Hematopoietic multipotent progenitor cell treated with erythropoietin and hydrocortisone succinate and interleukin-3 and kit ligand, for 15 days (in vitro differentiated cells): ENCODE measurements at regions not wholly inside any gene's neighbourhood (a gene's known extent, or its start where the extent isn't known, plus 50 kb on each side); places are given as distances from the start of the nearest gene placed in this dataset.
"Not testable (repeated sequence)": the region's sequence is repeated elsewhere in the genome, so short reads cannot be mapped to it uniquely, and the experiment has no call there.

ENCODE experiments used
- DNase-seq: peaks from one replicate; pipeline ENCODE4 v3.0.0-alpha.2; 2015; ENCODE audit warnings: low spot score

- DNase-seq, result no peak
These were observed 831.0 kb downstream of the SEMA5A start for GRCh38 chr5:8714861-8715260.

- DNase-seq, result no peak
These were observed 826.1 kb downstream of the SEMA5A start for GRCh38 chr5:8719796-8720195.

- DNase-seq, result no peak
These were observed 825.4 kb downstream of the SEMA5A start for GRCh38 chr5:8720506-8720905.

DNA sequence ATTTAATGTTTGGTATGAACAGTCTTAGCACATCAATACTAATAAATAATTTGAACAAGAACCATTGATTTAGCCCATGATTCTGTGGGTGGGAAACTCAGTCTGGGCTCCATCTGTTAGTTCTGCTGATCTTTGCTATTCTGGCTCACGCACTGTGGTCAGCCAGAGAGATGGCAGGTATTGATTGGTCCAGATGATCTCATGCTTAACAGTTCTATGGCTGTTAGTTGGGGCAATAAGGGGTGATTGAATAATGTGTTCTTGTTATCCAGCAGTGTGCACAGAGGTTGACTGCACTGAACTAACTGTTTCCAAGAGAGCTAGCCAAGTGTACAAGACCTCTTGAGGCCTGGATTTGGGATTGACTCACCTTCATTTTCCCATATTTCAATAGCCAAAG lies 824.3 kb downstream of the SEMA5A start:
- DNase-seq, result no peak

DNA sequence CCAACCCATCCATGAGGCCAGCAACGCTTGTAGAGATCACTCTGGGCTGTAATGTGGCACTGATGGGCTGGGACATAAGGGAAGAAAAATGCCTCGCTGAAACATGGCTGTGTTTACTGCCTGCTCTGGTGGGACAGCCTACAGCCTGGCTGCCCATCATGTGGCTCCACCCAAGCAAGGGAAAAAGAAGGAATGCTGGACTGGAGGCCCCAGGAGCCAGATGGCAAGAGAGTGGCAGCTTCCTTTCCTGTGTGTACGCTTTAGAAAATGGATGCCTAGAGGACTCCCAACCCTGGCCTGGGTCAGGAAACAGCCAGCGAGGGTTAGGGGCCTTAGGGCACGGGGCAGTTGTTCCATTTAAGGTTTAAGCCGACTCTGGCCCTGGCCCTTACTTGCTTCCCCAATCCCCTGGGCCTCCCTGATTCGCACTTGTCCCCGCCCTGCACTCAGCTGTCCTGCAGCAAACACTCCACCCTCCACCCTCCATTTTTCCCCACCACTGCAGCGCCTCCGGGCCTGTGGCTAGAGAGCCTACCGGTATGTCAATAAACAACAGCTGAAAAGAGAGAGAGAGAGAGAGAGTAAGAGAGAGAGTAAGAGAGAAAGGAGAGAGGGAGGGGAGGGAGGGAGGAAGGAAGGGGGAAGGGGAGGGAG lies 819.4 kb downstream of the SEMA5A start:
- no peak for DNase-seq

GRCh38 chr5:8727396-8727795 lies 818.5 kb downstream of the SEMA5A start:
- no peak for DNase-seq

DNA sequence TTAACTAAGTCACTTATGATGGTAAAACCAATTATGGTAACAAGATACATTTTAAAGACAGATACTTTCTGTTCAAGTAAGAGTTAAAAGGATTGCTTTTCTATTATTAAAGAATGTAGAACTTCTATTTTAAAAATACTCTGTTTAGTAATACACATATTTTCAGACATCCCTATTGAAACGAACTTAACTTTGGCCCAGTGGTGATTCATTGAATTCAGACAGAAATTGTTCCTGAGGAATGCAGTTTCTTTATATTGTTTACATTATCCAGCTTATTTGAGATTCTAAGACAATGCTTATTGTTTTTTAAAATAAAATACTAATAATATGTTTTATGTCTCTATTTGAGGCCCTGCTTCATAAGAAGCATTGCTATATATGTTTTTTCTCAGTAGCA lies 816.4 kb downstream of the SEMA5A start:
- no peak for DNase-seq

GRCh38 chr5:8730194-8730593 lies 815.7 kb downstream of the SEMA5A start:
- DNase-seq, result no peak

- DNase-seq, result not testable (repeated sequence)
These were observed 814.8 kb downstream of the SEMA5A start for GRCh38 chr5:8731110-8731509.

DNA sequence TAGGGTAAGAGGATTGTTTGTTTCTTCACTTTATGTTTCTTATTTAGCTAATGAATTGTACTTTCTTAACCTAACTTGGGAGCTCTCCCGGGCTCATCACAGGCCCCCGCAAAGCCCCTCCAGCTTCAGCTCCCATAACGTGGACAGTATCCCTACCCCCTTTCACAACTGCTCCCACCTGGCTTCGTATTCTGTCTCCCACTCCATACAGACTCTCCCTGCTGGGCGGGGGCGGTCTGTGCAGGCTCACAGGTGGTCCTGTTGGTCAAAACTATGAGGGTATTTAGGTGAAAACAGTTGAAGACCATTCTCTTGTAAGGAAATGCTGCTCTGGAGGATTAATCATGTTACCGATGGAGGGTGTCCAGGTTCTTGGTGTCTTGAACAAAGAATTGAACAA lies 805.3 kb downstream of the SEMA5A start:
- no peak for DNase-seq

- DNase-seq, result no peak
These were observed 796.3 kb downstream of the SEMA5A start for GRCh38 chr5:8749556-8749955.

DNA sequence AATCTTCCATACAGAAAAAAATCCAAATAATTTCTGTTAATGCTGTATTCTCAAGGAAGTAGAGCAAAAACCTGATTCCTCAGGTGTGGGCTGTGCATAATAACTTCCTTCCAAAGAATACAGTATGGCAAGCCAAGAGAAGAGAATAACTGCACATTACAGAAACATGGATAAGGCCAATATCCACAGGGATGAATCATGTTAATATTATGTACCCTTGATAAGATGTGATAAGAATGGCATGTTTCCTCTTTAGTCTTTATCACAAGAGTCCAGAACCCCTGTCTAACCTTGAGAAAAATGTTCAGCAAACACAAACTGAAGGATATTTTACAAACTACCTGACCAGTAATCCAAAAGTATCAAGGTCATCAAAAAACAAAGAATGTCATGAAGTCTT lies 795.8 kb downstream of the SEMA5A start:
- no peak for DNase-seq

GRCh38 chr5:8751971-8752370 lies 793.9 kb downstream of the SEMA5A start:
- DNase-seq, result no peak

- no peak for DNase-seq
These were observed 793.3 kb downstream of the SEMA5A start for GRCh38 chr5:8752595-8752994.

- DNase-seq, result no peak
These were observed 789.3 kb downstream of the SEMA5A start for GRCh38 chr5:8756498-8757084.

DNA sequence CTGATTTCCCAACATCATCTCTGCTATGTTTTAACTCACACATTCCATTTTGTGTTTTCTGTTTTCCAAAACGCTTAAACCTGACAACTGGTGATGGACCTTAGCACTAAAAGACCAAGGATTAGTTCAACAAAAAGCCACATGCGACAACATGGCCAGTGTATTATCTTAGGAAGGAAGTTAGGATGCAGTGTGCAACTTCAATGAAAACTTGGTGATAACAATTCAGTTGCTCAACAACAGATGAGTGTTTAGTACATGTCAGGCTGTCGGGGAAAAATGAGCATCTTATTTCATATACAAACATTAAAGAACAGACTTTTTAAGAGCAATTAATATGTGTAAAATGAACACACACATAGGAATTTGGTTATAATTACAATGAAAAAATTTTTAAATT lies 780.0 kb downstream of the SEMA5A start:
- no peak for DNase-seq

DNA sequence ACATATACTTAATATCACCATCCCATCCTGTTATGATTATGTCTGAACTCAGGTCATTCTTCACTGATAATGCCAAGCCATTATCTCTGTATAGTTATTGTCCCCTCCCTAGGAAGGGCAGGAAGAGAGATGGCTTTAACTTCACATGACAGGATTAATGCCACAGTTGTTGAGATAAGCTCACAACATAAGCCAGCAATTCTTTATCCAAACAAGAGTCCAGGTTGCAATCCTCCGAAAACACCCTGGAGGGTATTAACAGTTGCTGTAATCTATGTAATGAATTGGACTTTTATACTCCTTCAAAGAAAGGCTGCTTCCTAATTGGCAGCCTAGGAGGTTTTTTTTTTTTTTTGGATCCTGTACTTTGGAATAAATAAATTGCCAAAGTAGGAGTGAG lies 779.4 kb downstream of the SEMA5A start:
- no peak for DNase-seq

- no peak for DNase-seq
These were observed 778.8 kb downstream of the SEMA5A start for GRCh38 chr5:8767111-8767510.

- DNase-seq, result no peak
These were observed 778.1 kb downstream of the SEMA5A start for GRCh38 chr5:8767746-8768145.

DNA sequence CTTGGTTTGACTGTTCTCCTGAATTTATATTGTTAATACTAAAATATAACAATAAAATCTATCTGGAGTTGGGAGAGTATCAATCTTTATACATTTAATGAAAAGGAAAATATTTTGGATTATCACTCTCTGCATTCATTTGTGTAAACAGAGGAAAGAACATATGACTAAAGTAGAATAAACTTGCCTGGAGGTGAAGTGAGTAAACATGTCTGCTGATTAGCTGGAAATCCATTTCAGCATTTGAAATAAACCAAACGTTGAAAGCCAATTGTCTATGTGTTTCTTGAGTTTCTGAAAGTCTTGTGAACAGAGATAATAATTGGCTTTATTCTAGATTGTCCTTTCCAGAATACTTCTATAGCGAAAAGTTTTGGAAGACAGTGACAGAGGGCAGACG lies 776.2 kb downstream of the SEMA5A start:
- no peak for DNase-seq

DNA sequence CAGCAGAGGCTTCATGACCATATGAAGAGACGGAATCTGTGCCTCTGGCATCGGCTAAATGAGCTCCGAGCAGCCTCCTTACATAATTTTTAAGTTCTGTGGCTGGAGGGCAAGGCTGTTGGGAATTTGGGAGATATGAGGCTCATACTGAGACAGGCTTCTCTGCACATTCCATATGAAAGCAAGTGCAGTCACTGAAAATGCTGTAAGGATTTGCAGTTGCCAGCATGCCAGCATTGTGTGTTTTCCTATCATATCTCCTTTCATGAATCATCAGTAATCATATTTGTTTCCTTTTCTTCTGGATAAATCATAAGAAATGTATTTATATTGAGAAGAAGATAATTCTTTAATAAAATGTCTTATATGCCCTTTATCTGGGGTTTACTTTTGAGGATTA lies 775.4 kb downstream of the SEMA5A start:
- no peak for DNase-seq

GRCh38 chr5:8773046-8773615 lies 772.7 kb downstream of the SEMA5A start:
- no peak for DNase-seq

DNA sequence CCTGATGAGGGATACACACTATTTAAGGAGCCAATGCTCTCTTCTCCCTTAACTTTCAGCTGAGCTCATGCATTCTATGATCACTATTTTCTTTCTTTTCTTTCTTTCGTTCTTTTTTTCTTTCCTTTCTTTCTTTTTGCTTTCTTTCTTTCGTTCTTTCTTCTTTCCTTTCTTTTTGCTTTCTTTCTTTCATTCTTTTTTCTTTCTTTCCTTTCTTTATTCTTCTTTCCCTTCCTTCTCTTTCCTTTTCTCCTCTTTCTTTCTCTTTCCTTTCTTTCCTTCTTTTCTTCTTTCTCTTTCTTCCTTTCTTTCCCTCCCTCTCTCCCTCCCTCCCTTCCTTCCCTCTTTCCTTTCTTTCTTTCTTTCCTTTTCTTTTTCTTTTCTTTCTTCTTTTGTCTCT lies 761.2 kb downstream of the SEMA5A start:
- DNase-seq, result no peak

DNA sequence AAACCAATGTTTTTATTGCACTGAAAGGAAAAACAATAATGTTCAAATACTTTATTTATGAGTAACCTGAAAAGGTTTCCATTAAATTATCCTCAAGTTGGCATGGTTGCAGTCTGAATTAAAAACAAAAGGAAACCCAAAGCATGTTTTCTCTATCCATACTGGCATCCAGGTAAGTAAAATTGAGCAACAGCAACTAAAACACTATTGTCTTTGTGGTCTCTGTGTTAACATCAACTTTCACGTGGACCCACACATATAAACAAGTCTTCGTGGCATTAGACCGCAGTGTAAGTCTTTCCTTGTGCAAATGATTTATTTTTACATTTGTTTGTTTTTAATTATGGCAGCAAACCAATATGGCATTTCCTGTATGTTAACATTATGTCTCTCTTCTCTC lies 757.6 kb downstream of the SEMA5A start:
- no peak for DNase-seq
